ENCODE measurements at regions not wholly inside any gene's neighbourhood (a gene's known extent, or its start where the extent isn't known, plus 50 kb on each side); places are given as distances from the start of the nearest gene placed in this dataset.

DNA sequence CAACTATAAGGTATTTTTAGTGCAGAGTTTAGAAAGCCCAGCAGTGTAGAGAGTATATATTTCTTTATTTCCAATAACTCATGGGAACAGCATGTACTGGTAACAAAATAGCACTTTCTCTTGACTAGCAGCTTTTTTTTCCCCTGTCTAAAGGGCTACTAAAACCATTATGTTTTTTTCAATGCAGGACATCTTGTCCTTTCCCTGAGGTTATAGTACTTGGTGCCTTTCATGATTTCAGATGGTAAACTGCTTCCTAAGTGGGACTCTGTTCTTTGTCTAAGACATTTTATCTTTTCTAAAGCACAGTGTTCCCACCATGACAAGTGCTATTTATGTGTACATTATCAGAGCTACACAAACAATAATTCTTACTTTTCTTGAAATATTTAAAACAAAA lies 122.3 kb downstream of the SLC24A2 start:
- TF ChIP-seq, protein P1, sequence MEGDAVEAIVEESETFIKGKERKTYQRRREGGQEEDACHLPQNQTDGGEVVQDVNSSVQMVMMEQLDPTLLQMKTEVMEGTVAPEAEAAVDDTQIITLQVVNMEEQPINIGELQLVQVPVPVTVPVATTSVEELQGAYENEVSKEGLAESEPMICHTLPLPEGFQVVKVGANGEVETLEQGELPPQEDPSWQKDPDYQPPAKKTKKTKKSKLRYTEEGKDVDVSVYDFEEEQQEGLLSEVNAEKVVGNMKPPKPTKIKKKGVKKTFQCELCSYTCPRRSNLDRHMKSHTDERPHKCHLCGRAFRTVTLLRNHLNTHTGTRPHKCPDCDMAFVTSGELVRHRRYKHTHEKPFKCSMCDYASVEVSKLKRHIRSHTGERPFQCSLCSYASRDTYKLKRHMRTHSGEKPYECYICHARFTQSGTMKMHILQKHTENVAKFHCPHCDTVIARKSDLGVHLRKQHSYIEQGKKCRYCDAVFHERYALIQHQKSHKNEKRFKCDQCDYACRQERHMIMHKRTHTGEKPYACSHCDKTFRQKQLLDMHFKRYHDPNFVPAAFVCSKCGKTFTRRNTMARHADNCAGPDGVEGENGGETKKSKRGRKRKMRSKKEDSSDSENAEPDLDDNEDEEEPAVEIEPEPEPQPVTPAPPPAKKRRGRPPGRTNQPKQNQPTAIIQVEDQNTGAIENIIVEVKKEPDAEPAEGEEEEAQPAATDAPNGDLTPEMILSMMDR (IDR thresholded peaks at IDR 0.05; ENCODE audit: extremely low read depth, insufficient read depth, missing control alignments) = no peak
- in situ Hi-C loops (cut with MboI; ENCODE audit: low pct_unique_long_range_greater_than_20kb, low sequenced_read_pairs, unreplicated experiment) = no loop called here
- no peak for DNase-seq (ENCODE audit: low spot score)

DNA sequence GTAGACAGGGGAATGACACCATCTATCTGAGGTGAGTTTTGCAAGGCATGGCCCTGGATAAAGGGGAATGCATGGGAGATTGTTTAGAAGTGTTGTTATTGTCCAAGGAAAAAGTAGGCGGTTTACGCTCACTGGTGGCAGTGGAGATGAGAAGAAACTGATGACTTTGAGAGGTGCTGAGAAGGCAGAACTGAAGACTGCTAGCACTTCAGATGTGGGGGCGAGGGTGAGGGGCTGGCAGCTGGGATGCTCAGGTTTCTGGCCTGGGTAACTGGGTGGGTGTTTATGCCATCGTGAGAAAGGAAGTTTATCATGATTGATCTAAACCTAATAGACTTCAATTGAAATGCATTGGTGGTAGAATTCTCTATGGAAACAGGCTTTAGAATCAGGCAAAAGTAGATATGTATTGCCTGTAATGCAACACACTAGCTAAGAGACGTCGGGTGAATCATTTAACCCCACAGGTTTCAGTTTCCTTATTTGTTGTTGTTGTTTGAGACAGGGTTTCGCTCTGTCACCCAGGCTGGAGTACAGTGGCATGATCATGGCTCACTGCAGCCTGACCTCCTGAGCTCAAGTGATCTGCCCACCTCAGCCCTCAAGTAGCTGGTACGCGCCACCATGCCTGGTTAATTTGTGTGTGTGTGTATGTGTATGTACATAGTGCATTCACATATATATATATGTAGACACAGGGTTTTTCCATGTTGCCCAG lies 123.5 kb downstream of the SLC24A2 start:
- TF ChIP-seq, protein P1 (IDR thresholded peaks at IDR 0.05; ENCODE audit: extremely low read depth, insufficient read depth, missing control alignments) = no peak
- in situ Hi-C loops (cut with MboI; ENCODE audit: low pct_unique_long_range_greater_than_20kb, low sequenced_read_pairs, unreplicated experiment) = no loop called here

DNA sequence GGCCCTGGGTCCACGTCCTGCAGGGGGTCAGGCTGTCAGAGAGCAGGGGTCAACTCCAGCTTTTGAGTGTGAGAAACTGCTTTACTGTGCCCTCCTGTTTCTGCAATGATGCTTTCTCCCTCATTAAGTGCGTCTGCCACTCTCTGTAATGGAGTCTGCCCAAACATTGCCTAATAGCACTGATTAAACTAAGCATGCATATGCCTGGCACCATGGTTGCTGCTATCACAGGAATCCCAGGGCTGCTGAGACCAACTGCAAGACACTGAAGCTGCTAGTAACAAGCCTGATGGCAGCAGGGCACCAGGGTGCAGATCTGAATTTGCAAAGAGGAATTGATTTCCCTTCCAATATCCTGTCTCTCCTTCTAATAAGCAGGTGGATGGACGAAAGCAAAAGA lies 125.3 kb downstream of the SLC24A2 start:
- TF ChIP-seq, protein P1 (IDR thresholded peaks at IDR 0.05; ENCODE audit: extremely low read depth, insufficient read depth, missing control alignments) = no peak
- no peak for DNase-seq (ENCODE audit: low spot score)
- in situ Hi-C loops (cut with MboI; ENCODE audit: low pct_unique_long_range_greater_than_20kb, low sequenced_read_pairs, unreplicated experiment) = no loop called here

More for the DNA sequence above, 123.5 kb downstream of the SLC24A2 start:
- DNase-seq (ENCODE audit: low spot score) = no peak

DNA sequence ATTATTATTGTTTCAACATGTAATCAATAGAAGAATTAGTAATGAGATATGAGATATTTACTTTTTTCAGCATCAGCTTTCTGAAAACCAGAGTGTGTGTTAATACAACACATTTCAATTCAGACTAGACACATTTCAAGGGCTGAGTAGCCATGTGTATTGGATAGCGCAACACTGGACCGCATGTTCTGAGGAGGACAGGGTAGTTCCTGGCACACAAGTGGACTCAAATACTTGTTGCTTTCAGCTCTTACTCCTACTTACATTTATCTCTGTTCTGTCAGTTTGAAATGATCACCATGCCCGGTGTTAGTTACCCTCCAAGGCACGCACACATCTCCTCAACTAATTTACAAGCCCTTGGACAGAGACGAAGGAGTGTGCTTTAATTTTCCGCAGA lies 126.6 kb downstream of the SLC24A2 start:
- in situ Hi-C loops (cut with MboI; ENCODE audit: low pct_unique_long_range_greater_than_20kb, low sequenced_read_pairs, unreplicated experiment) = no loop called here
- TF ChIP-seq, protein P1 (IDR thresholded peaks at IDR 0.05; ENCODE audit: extremely low read depth, insufficient read depth, missing control alignments) = no peak
- no peak for DNase-seq (ENCODE audit: low spot score)

DNA sequence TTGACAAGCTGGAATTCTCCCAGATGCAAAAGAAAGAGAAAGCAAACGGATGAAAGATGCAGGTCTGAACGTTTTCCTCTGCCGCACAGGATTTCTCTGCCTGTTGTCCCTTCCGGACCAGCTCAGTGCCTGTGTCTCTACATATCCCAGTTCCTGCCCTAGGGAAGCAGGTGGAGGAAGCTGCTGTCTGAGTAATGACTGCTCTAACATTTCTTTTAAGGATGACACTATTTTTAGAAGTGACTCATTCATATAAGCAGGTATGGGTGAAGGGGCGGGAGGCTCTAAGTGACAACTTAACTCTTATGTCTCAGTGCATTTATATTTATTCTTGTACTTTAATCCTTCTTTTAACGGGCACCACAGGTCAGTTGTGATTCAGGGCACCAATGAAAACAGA lies 128.8 kb downstream of the SLC24A2 start:
- in situ Hi-C loops (cut with MboI; ENCODE audit: low pct_unique_long_range_greater_than_20kb, low sequenced_read_pairs, unreplicated experiment) = no loop called here
- DNase-seq (ENCODE audit: low spot score) = no peak
- TF ChIP-seq, protein P1 (IDR thresholded peaks at IDR 0.05; ENCODE audit: extremely low read depth, insufficient read depth, missing control alignments) = no peak

DNA sequence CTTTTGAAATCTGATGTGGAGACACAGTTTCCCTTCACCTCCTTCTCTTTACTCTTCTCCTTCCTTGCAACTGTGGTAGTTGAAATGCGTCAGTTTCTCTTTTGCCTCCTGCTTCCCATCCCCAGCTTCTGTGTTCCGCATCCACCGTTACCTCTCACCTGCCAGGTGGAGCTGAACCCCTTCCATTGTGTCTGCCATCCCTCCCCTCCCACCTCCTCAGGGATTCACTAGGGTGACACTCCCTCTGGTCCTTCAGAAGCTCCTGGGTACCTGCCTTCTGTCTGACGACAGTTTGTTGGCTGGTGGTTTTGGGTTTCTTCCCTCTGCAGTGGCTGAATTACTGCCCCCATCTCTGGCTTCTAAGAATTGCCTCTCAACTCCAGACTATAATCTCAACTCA lies 132.1 kb downstream of the SLC24A2 start:
- DNase-seq (ENCODE audit: low spot score) = no peak
- TF ChIP-seq, protein P1 (IDR thresholded peaks at IDR 0.05; ENCODE audit: extremely low read depth, insufficient read depth, missing control alignments) = no peak
- in situ Hi-C loops (cut with MboI; ENCODE audit: low pct_unique_long_range_greater_than_20kb, low sequenced_read_pairs, unreplicated experiment) = no loop called here

All from GM13977 (cell line).